PFSK-1 (cell line): ENCODE measurements at regions not wholly inside any gene's neighbourhood (a gene's known extent, or its start where the extent isn't known, plus 50 kb on each side); places are given as distances from the start of the nearest gene placed in this dataset.

ENCODE experiments used
- FOXP2 ChIP-seq: optimal IDR thresholded peaks from 2 replicates; pipeline ENCODE3; 2011; ENCODE audit warnings: borderline replicate concordance, control low read depth, inconsistent platforms; ENCODE audit not compliant: insufficient read depth; ENCODE audit errors: extremely low read length, extremely low read depth
- POLR2AphosphoS5 ChIP-seq: IDR thresholded peaks from 2 replicates; pipeline ENCODE4 v1.6.1; 2012; ENCODE audit warnings: low read depth, mild to moderate bottlenecking, control low read depth, low read length, moderate library complexity
- SIN3A ChIP-seq: IDR thresholded peaks from 2 replicates; pipeline ENCODE4 v1.6.1; 2012; ENCODE audit warnings: mild to moderate bottlenecking, low read length, moderate library complexity, borderline replicate concordance; ENCODE audit not compliant: insufficient read depth
- TAF1 ChIP-seq: IDR thresholded peaks from 2 replicates; pipeline ENCODE4 v1.6.1; 2012; ENCODE audit warnings: low read length, control low read depth, borderline replicate concordance; ENCODE audit not compliant: insufficient read depth

GRCh38 chr6:140182821-140183220, 808.4 kb upstream of the CITED2 start:
- TF ChIP-seq POLR2AphosphoS5 (no peak), FOXP2 (no peak), SIN3A (no peak), TAF1 (no peak)
